Neural cell (in vitro differentiated cells): ENCODE measurements at regions not wholly inside any gene's neighbourhood (a gene's known extent, or its start where the extent isn't known, plus 50 kb on each side); places are given as distances from the start of the nearest gene placed in this dataset.

ENCODE experiments used
- H2AFZ ChIP-seq: fragments of 200-600, 300-800 bp; sonication (generic), shearing (Covaris generic); 2 replicates; pipeline ENCODE4 v1.6.0; 2014; ENCODE audit warnings: low read depth, mild to moderate bottlenecking, antibody characterized with exemption, low read length, moderate library complexity
- H3F3A ChIP-seq: fragments of 200-600 bp; shearing (Covaris generic); 2 replicates; pipeline ENCODE4 v1.6.1; 2016; ENCODE audit warnings: mild to moderate bottlenecking, moderate library complexity, mixed read lengths, antibody characterized with exemption, low read length; ENCODE audit not compliant: insufficient read depth, poor library complexity, severe bottlenecking
- H3K27ac ChIP-seq: fragments of 200-600, 300-800 bp; sonication (generic), shearing (Covaris generic); 2 replicates; pipeline ENCODE4 v1.5.1; 2014; ENCODE audit warnings: mild to moderate bottlenecking, low read length, moderate library complexity
- H3K27me3 ChIP-seq: fragments of 300-800, 200-600 bp; sonication (generic), shearing (Covaris generic); 2 replicates; pipeline ENCODE4 v1.6.0; 2014; ENCODE audit warnings: mild to moderate bottlenecking, low read depth, low read length, moderate library complexity; ENCODE audit not compliant: insufficient read depth
- H3K36me3 ChIP-seq: fragments of 300-800, 200-600 bp; sonication (generic), shearing (Covaris generic); 2 replicates; pipeline ENCODE4 v1.5.1; 2014; ENCODE audit warnings: mild to moderate bottlenecking, antibody characterized with exemption, low read length, moderate library complexity; ENCODE audit not compliant: insufficient read depth
- H3K4me2 ChIP-seq: fragments of 300-800, 200-600 bp; sonication (generic), shearing (Covaris generic); 2 replicates; pipeline ENCODE4 v1.6.0; 2014; ENCODE audit warnings: mild to moderate bottlenecking, low read length
- H3K4me3 ChIP-seq: fragments of 300-800, 200-600 bp; sonication (generic), shearing (Covaris generic); 2 replicates; pipeline ENCODE4 v1.5.1; 2014; ENCODE audit warnings: mild to moderate bottlenecking, low read length, moderate library complexity
- H3K79me2 ChIP-seq: fragments of 200-600 bp; shearing (Covaris generic); replicated peaks from 2 replicates; pipeline ENCODE4 v1.6.0; 2014; ENCODE audit warnings: mild to moderate bottlenecking, low read length, moderate library complexity; ENCODE audit not compliant: insufficient read depth
- H3K9ac ChIP-seq: fragments of 300-800, 200-600 bp; sonication (generic), shearing (Covaris generic); 2 replicates; pipeline ENCODE4 v1.6.1; 2016; ENCODE audit warnings: mild to moderate bottlenecking, low read length, mixed read lengths
- H3K9me2 ChIP-seq: fragments of 200-600 bp; shearing (Covaris generic); 2 replicates; pipeline ENCODE4 v1.6.1; 2016; ENCODE audit warnings: mild to moderate bottlenecking, low read length, mixed read lengths; ENCODE audit not compliant: insufficient read depth
- H3K9me3 ChIP-seq: fragments of 200-600, 300-800 bp; sonication (generic), shearing (Covaris generic); 2 replicates; pipeline ENCODE4 v1.6.1; 2016; ENCODE audit warnings: mild to moderate bottlenecking, mixed run types, low read length, moderate library complexity, mixed read lengths
- H4K20me1 ChIP-seq: fragments of 200-600 bp; shearing (Covaris generic); 2 replicates; pipeline ENCODE4 v1.6.1; 2016; ENCODE audit warnings: mild to moderate bottlenecking, mixed run types; ENCODE audit not compliant: insufficient read depth
- CTCF ChIP-seq: fragments of 450-650 bp; IDR thresholded peaks from 2 replicates; pipeline ENCODE4 v1.5.1; 2014; ENCODE audit warnings: antibody characterized with exemption, mild to moderate bottlenecking, moderate library complexity; ENCODE audit not compliant: poor library complexity, severe bottlenecking
- EP300 ChIP-seq: fragments of 450-650 bp; conservative IDR thresholded peaks from 2 replicates; pipeline ENCODE4 v1.6.1; 2014; ENCODE audit warnings: antibody characterized with exemption, mild to moderate bottlenecking, moderate library complexity; ENCODE audit not compliant: poor library complexity, severe bottlenecking
- EZH2 ChIP-seq: fragments of 200-600, 300-800 bp; shearing (Covaris generic), sonication (generic); IDR thresholded peaks from 2 replicates; pipeline ENCODE4 v1.6.1; 2014; ENCODE audit warnings: antibody characterized with exemption, low read length, borderline replicate concordance, mild to moderate bottlenecking; ENCODE audit not compliant: insufficient read depth, poor library complexity, severe bottlenecking
- MXI1 ChIP-seq: fragments of 450-650 bp; conservative IDR thresholded peaks from 2 replicates; pipeline ENCODE4 v1.6.1; 2014; ENCODE audit warnings: antibody characterized with exemption, mild to moderate bottlenecking; ENCODE audit not compliant: poor library complexity, severe bottlenecking
- POLR2AphosphoS5 ChIP-seq: IDR thresholded peaks from 2 replicates; pipeline ENCODE4 v1.6.1; 2012
- RAD21 ChIP-seq: fragments of 450-650 bp; conservative IDR thresholded peaks from 2 replicates; pipeline ENCODE4 v1.6.1; 2014; ENCODE audit warnings: antibody characterized with exemption, mild to moderate bottlenecking, moderate library complexity
- REST ChIP-seq: IDR thresholded peaks from 2 replicates; pipeline ENCODE4 v1.6.1; 2012; ENCODE audit warnings: borderline replicate concordance
- SMC3 ChIP-seq: fragments of 450-650 bp; conservative IDR thresholded peaks from 2 replicates; pipeline ENCODE4 v1.6.1; 2014; ENCODE audit warnings: antibody characterized with exemption, mild to moderate bottlenecking, moderate library complexity; ENCODE audit not compliant: poor library complexity
- TAF1 ChIP-seq: IDR thresholded peaks from 2 replicates; pipeline ENCODE4 v1.6.1; 2012; ENCODE audit warnings: low read depth

GRCh38 chr13:109336730-109337129 lies 449.7 kb downstream of the IRS2 start:
- no peaks in the 10 kb centered on the region for H3K9me2 ChIP-seq
- no peaks in the 10 kb centered on the region for H4K20me1 ChIP-seq
- H3K9ac ChIP-seq: no peak overlapping the region
- no peaks in the 10 kb centered on the region for H3K79me2 ChIP-seq
- TF ChIP-seq MXI1: no peak
- TF ChIP-seq POLR2AphosphoS5: no peak
- no peak for TF ChIP-seq REST
- no peak for TF ChIP-seq TAF1
- no peak for TF ChIP-seq EZH2
- no peak for TF ChIP-seq CTCF
- no peak for TF ChIP-seq EP300
- TF ChIP-seq RAD21: no peak
- TF ChIP-seq SMC3: no peak
- H3K36me3 ChIP-seq: no peaks in the 10 kb centered on the region
- no peak overlapping the region for H3K27ac ChIP-seq
- H3F3A ChIP-seq: no peaks in the 10 kb centered on the region
- H2AFZ ChIP-seq: no peak overlapping the region
- no peaks in the 10 kb centered on the region for H3K9me3 ChIP-seq
- H3K4me2 ChIP-seq: no peak overlapping the region
- H3K4me3 ChIP-seq: no peak overlapping the region
- no peaks in the 10 kb centered on the region for H3K27me3 ChIP-seq

DNA sequence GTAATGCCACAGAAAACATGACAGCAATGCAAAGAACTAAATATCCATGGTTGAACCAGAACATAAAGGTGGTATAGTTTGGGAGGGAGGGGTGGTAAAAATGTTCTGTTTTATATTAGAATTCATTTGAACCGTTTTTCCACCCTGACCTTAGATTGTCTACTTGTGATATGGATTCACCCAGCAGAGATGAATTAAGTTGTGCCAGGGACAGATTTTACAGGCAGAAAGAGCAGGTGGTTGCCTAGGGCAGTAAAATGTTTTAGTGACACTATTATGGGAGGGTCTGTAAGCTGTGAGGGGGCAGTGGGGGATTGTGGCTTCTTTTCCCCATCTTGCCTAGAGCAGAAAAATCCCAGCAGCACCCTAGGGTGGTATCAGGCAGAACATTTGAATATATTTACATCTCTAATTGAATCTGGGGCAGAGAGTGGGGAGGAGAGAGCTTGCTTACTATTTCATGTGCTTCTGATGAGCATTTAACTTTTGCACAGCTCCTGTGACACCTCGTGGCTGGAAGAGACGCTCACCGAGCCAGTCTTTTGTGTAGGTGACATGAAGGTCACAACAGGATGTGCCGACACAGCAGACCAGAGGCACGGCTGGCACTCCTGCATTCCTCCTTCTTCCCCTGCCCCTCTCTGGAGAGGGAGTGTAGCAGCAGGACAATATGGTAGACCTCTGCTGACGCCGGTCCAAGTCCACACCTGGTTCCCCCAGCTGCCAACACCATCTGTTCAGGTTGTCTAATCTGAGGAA lies 452.3 kb downstream of the IRS2 start:
- Histone ChIP-seq H3K9me2 (no peaks in the 10 kb centered on the region), H2AFZ (no peak overlapping the region), H3K4me3 (no peak overlapping the region), H3F3A (no peaks in the 10 kb centered on the region), H3K27me3 (no peaks in the 10 kb centered on the region), H3K9ac (no peak overlapping the region), H3K79me2 (no peaks in the 10 kb centered on the region), H3K9me3 (no peaks in the 10 kb centered on the region), H4K20me1 (no peaks in the 10 kb centered on the region), H3K27ac (no peak overlapping the region), H3K4me2 (no peak overlapping the region), H3K36me3 (no peaks in the 10 kb centered on the region)
- TF ChIP-seq REST (no peak), EP300 (no peak), CTCF (no peak), EZH2 (no peak), TAF1 (no peak), POLR2AphosphoS5 (no peak)
